ENCODE measurements at regions not wholly inside any gene's neighbourhood (a gene's known extent, or its start where the extent isn't known, plus 50 kb on each side); places are given as distances from the start of the nearest gene placed in this dataset.
"Not testable (repeated sequence)": the region's sequence is repeated elsewhere in the genome, so short reads cannot be mapped to it uniquely, and the experiment has no call there.

DNA sequence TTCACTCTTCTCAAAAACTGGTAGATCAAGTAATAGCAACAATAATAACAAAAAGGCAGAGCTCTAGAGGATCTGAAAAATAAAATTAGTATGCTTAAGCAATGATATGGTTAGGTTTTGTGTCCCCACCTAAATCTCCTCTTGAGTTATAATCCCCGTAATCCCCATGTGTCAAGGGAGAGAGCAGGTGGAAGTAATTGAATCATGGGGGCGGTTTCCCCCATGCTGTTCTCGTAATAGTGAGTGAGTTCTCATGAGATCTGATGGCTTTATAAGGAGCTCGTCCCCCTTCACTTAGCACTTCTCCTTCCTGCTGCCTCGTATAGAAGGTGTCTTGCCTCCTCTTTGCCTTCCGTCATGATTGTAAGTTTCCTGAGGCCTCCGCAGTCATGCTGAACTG is 60.2 kb upstream of the ABHD2 start:
- no peak for DNase-seq (ENCODE audit: low read depth)

- DNase-seq (ENCODE audit: low read depth), result no peak
These were observed 57.9 kb upstream of the ABHD2 start for GRCh38 chr15:89030311-89030710.

DNA sequence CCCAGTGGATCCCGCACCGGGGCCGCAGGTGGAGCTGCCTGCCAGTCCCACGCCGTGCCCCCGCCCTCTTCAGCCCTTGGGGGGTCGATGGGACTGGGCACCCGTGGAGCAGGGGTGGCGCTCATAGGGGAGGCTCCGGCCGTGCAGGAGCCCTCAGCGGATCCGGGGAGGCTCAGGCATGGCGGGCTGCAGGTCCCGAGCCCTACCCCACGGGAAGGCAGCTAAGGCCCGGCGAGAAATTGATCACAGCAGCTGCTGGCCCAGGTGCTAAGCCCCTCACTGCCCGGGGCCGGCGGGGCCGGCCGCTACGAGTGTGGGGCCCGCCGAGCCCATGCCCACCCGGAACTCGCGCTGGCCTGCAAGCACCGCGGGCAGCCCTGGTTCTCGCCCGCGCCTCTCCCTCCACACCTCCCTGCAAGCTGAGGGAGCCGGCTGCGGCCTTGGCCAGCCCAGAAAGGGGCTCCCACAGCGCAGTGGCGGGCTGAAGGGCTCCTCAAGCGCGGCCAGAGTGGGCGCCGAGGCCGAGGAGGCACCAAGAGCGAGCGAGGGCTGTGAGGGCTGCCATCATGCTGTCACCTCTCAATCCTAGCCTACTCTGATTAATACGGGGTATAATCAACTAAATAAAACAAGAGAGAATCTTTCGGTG is 56.5 kb upstream of the ABHD2 start:
- DNase-seq (ENCODE audit: low read depth), result not testable (repeated sequence)

GRCh38 chr15:89034305-89034704 is 54.0 kb upstream of the ABHD2 start:
- DNase-seq (ENCODE audit: low read depth), result no peak

DNA sequence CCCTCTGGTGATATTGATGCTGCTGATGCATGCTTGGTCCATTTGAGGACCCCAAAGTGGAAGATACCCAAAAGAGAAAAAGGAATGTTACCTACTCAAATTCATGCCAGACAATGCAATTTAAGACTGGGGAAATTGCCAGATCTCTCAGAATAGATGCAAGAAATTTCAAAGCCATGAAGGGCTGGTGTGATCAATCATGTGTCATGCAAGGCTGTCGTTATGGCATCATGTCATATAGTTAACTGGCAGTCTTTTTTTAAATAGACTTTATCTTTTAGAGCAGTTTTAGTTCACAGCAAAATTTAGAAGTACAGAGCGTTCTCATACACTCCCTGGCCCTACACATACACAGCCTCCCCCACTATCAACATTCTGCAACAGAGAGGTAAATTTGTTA is 53.1 kb upstream of the ABHD2 start:
- DNase-seq (ENCODE audit: low read depth), result no peak

- DNase-seq (ENCODE audit: low read depth), result no peak
These were observed 52.6 kb upstream of the ABHD2 start for GRCh38 chr15:89035658-89036057.

DNA sequence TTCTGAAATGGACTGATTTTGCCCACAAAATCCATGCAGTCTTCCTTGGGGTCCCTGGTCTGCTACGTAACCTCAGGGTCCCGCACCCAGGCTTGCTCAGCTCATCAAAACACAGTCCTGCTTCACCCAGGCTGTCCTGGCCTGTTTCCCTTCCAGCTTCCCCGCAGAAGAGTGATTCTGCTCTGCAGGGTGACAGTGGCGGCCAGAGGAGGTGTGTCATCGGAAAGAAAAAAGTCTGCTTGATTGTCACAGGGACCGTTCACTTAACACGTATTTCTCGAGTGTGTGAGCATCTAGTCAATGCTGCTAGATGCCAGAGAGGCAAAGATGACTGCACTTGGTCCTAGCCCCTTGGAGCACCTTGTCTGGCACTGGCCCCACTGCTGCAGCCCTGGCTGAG is 50.1 kb upstream of the ABHD2 start:
- no peak for DNase-seq (ENCODE audit: low read depth)

Measured in activated T-cell treated with anti-CD3 and anti-CD28 coated beads for 48 hours (primary cell).